Vagina (tissue), 2 donors: ENCODE measurements at regions not wholly inside any gene's neighbourhood (a gene's known extent, or its start where the extent isn't known, plus 50 kb on each side); places are given as distances from the start of the nearest gene placed in this dataset.

Source experiments
- DNase-seq, 2 donors: peaks; one replicate each; pipeline ENCODE4 v3.0.0-alpha.2; 2017; ENCODE audit errors: extremely low spot score in 2 of 2
- H3K27ac ChIP-seq: fragments of 200-600 bp; sonication (generic); one replicate; pipeline ENCODE4 v1.5.1; 2019
- H3K27me3 ChIP-seq: fragments of 200-600 bp; sonication (generic); one replicate; pipeline ENCODE4 v1.5.1; 2019
- H3K36me3 ChIP-seq, 2 donors: fragments of 200-600 bp; sonication (generic); one replicate each; pipeline ENCODE4 v1.5.1; 2017 to 2019
- H3K4me1 ChIP-seq: fragments of 200-600 bp; sonication (generic); one replicate; pipeline ENCODE4 v1.5.1; 2019
- H3K4me3 ChIP-seq, 2 donors: fragments of 200-600 bp; sonication (generic); 1 replicate in 1 of 2; 2 replicates in 1 of 2; pipeline ENCODE4 v1.5.1; 2016 to 2019
- H3K9me3 ChIP-seq: fragments of 200-600 bp; sonication (generic); one replicate; pipeline ENCODE4 v1.5.1; 2019
- POLR2A ChIP-seq, 2 donors: fragments of 450-650 bp; IDR thresholded peaks; one replicate each; pipeline ENCODE4 v1.6.1; 2017; ENCODE audit warnings: antibody characterized with exemption in 2 of 2, mild to moderate bottlenecking in 2 of 2, moderate library complexity in 2 of 2
- POLR2AphosphoS5 ChIP-seq, 2 donors: sonication (generic); formaldehyde crosslinking; IDR thresholded peaks; one replicate each; pipeline ENCODE4 v1.9.0; 2017; ENCODE audit warnings: antibody characterized with exemption in 2 of 2, mild to moderate bottlenecking in 2 of 2, low read depth in 1 of 2; ENCODE audit not compliant: insufficient read depth in 1 of 2
- intact Hi-C: fragments of 100-400 bp; cut with DNase I; formaldehyde crosslinking; loops from one replicate; pipeline ENCODE4 v1.15.1; 2023
- TF ChIP-seq, protein P1 (sequence below), 3 experiments: fragments of 450-650 bp in 2 of 3; fragments of 200-600 bp in 1 of 3; sonication (generic) in 1 of 3; IDR thresholded peaks; one replicate each; pipeline ENCODE4 v1.5.1; 2017 to 2019; ENCODE audit warnings: antibody characterized with exemption in 3 of 3, mild to moderate bottlenecking in 2 of 3, moderate library complexity in 2 of 3

DNA sequence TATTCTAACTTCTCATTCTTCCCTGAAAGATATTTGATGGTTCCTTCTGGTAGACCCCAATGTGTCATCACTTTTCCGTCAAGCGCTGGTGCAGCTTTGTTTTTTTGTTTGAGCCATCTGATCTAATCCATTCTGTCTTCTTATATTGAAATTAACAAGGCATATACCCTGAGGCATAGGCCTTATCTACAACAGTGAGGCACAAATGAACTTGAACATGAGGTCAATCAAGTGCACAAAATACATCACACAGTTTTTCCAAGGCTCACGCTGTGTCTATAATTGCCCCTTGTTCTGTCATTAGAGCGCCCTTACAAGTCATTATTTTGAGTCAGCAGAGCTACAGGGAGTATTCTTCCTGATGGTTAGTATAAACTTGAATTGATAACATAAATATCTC, 406.6 kb downstream of the MAT2B start:
- intact Hi-C loops, result no loop called here
- Histone ChIP-seq H3K36me3 (no peaks in the 10 kb centered on the region), H3K27me3 (no peaks in the 10 kb centered on the region), H3K4me1 (no peaks in the 10 kb centered on the region), H3K4me3 (no peak overlapping the region), H3K9me3 (no peaks in the 10 kb centered on the region), H3K27ac (no peak overlapping the region)
- TF ChIP-seq POLR2A (IDR thresholded peaks at IDR 0.05), result no peak
- TF ChIP-seq, protein P1, sequence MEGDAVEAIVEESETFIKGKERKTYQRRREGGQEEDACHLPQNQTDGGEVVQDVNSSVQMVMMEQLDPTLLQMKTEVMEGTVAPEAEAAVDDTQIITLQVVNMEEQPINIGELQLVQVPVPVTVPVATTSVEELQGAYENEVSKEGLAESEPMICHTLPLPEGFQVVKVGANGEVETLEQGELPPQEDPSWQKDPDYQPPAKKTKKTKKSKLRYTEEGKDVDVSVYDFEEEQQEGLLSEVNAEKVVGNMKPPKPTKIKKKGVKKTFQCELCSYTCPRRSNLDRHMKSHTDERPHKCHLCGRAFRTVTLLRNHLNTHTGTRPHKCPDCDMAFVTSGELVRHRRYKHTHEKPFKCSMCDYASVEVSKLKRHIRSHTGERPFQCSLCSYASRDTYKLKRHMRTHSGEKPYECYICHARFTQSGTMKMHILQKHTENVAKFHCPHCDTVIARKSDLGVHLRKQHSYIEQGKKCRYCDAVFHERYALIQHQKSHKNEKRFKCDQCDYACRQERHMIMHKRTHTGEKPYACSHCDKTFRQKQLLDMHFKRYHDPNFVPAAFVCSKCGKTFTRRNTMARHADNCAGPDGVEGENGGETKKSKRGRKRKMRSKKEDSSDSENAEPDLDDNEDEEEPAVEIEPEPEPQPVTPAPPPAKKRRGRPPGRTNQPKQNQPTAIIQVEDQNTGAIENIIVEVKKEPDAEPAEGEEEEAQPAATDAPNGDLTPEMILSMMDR (IDR thresholded peaks at IDR 0.05), result no peak
- TF ChIP-seq POLR2AphosphoS5 (IDR thresholded peaks at IDR 0.05; ENCODE audit: insufficient read depth in 1 of 2, low read depth in 1 of 2), result no peak
- no peak for DNase-seq

DNA sequence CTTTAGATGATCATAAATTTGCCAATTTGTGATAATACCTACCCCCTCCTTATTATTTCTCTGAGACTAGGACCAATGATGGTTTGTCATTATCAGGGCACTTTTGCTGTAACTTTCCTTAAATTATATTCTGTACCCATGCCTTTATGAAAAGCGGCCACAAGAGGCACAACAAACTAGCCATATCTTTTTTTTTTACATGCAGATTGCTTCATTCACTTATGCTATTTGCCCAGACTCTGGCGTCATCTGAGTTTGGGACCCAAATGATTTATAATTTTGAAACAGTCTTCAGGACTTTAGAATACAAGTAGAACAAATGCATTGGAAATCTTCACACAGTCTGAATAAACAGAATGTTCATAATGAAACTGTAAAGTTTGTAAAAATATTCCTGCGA, 408.1 kb downstream of the MAT2B start:
- Histone ChIP-seq H3K9me3 (no peaks in the 10 kb centered on the region), H3K36me3 (no peaks in the 10 kb centered on the region), H3K27me3 (no peaks in the 10 kb centered on the region), H3K4me1 (no peaks in the 10 kb centered on the region), H3K4me3 (no peak overlapping the region), H3K27ac (no peak overlapping the region)
- DNase-seq, result no peak
- TF ChIP-seq POLR2A (IDR thresholded peaks at IDR 0.05) (no peak), POLR2AphosphoS5 (IDR thresholded peaks at IDR 0.05; ENCODE audit: insufficient read depth in 1 of 2, low read depth in 1 of 2) (no peak)
- TF ChIP-seq, protein P1 (IDR thresholded peaks at IDR 0.05), result no peak
- intact Hi-C loops, result no loop called here

DNA sequence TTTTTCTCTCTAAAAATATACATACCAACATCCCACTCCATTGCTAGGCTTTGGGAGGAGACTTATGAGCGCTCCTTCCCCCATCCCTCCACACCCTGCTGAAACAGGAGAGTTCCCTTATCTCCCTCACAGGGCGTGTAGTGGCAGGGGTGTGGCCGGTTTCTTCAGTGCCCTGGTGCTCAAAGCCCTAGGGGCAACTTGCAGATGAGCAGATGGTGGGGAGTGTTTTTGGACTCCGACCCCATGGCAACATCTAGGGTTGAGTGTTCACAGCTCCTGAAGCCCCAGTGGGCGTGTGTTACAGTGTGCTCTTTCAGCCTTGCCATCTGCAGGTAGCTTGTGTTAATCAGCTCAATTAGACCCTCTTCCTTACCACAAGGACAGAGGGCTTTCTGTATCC, 409.5 kb downstream of the MAT2B start:
- Histone ChIP-seq H3K36me3 (no peaks in the 10 kb centered on the region), H3K9me3 (no peaks in the 10 kb centered on the region), H3K27me3 (no peaks in the 10 kb centered on the region), H3K27ac (no peak overlapping the region), H3K4me3 (no peak overlapping the region), H3K4me1 (no peaks in the 10 kb centered on the region)
- intact Hi-C loops, result no loop called here
- no peak for DNase-seq
- TF ChIP-seq, protein P1 (IDR thresholded peaks at IDR 0.05), result no peak
- no peak for TF ChIP-seq POLR2A (IDR thresholded peaks at IDR 0.05)

DNA sequence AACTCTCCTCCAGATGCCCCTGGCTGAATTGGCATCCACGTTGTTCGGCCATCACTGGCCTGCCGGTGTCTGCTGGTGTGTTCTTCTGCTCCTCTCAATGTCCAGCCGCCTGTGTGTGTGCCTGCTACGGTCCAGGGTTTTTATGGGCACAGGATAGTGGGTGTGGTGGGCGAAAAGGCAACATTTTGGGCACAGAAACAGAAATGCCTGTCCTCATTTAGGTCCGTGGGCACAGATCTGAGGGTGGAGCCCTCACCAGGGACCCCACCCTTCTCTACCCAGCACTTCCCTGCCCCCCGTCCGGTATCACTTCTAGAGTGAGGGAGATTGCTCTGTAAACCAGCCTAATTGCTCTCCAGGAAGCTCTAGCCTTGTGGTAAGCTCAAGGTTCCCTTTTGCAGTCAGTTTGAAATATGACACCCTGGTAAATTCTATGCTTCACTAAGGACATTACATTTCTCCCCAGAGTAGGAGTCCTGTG, 410.1 kb downstream of the MAT2B start:
- intact Hi-C loops, result no loop called here
- Histone ChIP-seq H3K9me3 (no peaks in the 10 kb centered on the region), H3K27me3 (no peaks in the 10 kb centered on the region), H3K27ac (no peak overlapping the region), H3K4me1 (no peaks in the 10 kb centered on the region), H3K4me3 (no peak overlapping the region), H3K36me3 (no peaks in the 10 kb centered on the region)
- TF ChIP-seq, protein P1 (IDR thresholded peaks at IDR 0.05), result no peak
- TF ChIP-seq POLR2A (IDR thresholded peaks at IDR 0.05), result no peak
- TF ChIP-seq POLR2AphosphoS5 (IDR thresholded peaks at IDR 0.05; ENCODE audit: insufficient read depth in 1 of 2, low read depth in 1 of 2), result no peak
- no peak for DNase-seq

DNA sequence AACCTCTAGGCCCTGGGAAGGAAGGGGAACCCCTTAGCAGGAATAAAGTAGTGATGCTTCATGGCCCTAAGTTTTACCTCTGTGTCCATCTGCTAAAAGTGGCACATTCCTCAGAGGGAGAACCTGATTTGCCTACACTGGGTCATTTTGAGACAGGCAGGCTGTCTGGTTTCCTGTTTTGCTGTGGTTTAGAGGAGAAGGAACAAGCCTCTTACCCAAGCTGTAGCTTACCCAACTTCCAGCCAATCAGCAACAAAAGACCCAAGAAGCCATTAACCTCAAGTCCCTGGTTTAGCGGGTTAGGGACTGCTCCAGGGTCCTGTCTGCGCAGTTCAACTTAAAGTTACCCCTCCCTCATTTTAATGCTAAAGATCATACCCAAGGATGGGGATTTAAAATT, 411.0 kb downstream of the MAT2B start:
- DNase-seq, result no peak
- H3K9me3 ChIP-seq, result no peaks in the 10 kb centered on the region
- no peak overlapping the region for H3K4me3 ChIP-seq
- no peaks in the 10 kb centered on the region for H3K4me1 ChIP-seq
- intact Hi-C loops, result no loop called here
- TF ChIP-seq POLR2AphosphoS5 (IDR thresholded peaks at IDR 0.05; ENCODE audit: insufficient read depth in 1 of 2, low read depth in 1 of 2) (no peak), POLR2A (IDR thresholded peaks at IDR 0.05) (no peak)
- TF ChIP-seq, protein P1 (IDR thresholded peaks at IDR 0.05), result no peak
- no peak overlapping the region for H3K27ac ChIP-seq
- H3K27me3 ChIP-seq, result no peaks in the 10 kb centered on the region
- no peaks in the 10 kb centered on the region for H3K36me3 ChIP-seq
